BE2C (cell line): ENCODE measurements at regions not wholly inside any gene's neighbourhood (a gene's known extent, or its start where the extent isn't known, plus 50 kb on each side); places are given as distances from the start of the nearest gene placed in this dataset.

ENCODE experiments used
- DNase-seq: peaks from one replicate; pipeline ENCODE4 v3.0.0-alpha.2; 2020
- H3K27me3 ChIP-seq: fragments of 250-450 bp; sonication (Bioruptor Pico); 2 replicates; pipeline ENCODE4 v1.5.1; 2020; ENCODE audit warnings: mild to moderate bottlenecking
- H3K36me3 ChIP-seq: fragments of 250-450 bp; sonication (Bioruptor Pico); 2 replicates; pipeline ENCODE4 v1.5.1; 2020; ENCODE audit warnings: mild to moderate bottlenecking
- H3K4me1 ChIP-seq: fragments of 250-450 bp; sonication (Bioruptor Pico); 2 replicates; pipeline ENCODE4 v1.5.1; 2020
- H3K4me3 ChIP-seq: 2 replicates; pipeline ENCODE4 v1.5.1; 2011; ENCODE audit warnings: low read depth, low read length
- H3K9me3 ChIP-seq: fragments of 250-450 bp; sonication (Bioruptor Pico); 2 replicates; pipeline ENCODE4 v1.5.1; 2020
- TF ChIP-seq, protein P1 (sequence below): IDR thresholded peaks from 2 replicates; pipeline ENCODE4 v1.5.1; 2012; ENCODE audit warnings: mild to moderate bottlenecking, low read depth, low read length

DNA sequence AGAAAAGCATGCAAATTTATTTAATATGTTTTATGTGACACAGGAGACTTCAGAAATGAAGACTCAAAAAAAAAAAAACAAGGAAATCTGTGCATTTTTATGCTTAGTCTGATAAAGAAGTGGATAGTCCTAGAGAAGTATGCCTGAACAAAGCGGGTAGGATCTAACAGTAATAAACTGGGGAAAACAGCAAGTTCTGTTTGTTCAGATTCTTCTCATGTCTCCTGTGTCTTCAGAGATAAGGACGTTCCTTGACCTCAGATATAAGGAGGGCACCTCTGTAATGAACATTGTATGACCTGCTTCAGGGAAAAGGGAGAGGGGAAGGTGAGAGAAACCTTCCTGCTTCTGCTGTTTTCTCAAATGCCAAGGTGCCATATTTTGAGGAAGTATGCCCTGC lies 67.7 kb upstream of the TNFSF18 start:
- Histone ChIP-seq H3K4me3 (no peak overlapping the region), H3K4me1 (no peaks in the 10 kb centered on the region; the same call in 1 of the 2 replicates), H3K36me3 (no peaks in the 10 kb centered on the region), H3K9me3 (no peaks in the 10 kb centered on the region), H3K27me3 (no peaks in the 10 kb centered on the region)
- TF ChIP-seq, protein P1, sequence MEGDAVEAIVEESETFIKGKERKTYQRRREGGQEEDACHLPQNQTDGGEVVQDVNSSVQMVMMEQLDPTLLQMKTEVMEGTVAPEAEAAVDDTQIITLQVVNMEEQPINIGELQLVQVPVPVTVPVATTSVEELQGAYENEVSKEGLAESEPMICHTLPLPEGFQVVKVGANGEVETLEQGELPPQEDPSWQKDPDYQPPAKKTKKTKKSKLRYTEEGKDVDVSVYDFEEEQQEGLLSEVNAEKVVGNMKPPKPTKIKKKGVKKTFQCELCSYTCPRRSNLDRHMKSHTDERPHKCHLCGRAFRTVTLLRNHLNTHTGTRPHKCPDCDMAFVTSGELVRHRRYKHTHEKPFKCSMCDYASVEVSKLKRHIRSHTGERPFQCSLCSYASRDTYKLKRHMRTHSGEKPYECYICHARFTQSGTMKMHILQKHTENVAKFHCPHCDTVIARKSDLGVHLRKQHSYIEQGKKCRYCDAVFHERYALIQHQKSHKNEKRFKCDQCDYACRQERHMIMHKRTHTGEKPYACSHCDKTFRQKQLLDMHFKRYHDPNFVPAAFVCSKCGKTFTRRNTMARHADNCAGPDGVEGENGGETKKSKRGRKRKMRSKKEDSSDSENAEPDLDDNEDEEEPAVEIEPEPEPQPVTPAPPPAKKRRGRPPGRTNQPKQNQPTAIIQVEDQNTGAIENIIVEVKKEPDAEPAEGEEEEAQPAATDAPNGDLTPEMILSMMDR: no peak
- no peak for DNase-seq

DNA sequence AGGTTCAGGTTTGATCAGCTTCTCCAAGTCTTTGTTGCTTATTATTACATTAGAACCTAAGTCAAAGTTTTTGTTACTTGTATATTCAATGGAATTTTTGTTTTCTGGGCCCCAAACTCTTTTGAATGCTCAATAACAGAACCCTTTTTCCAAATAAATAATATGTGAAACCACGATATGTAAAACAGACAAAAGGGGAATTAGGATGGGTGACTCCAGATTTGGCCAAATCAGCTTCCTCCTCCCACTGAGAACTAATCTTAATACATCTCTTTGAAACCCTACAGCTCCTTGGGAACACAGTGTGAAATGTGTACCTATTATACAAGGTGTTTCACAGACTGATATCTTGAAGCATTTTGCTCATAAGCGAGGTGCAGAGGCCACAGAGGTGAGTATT lies 67.0 kb upstream of the TNFSF18 start:
- no peaks in the 10 kb centered on the region for H3K4me1 ChIP-seq
- TF ChIP-seq, protein P1: no peak
- H3K36me3 ChIP-seq: no peaks in the 10 kb centered on the region
- H3K27me3 ChIP-seq: no peaks in the 10 kb centered on the region
- no peak for DNase-seq
- H3K9me3 ChIP-seq: no peaks in the 10 kb centered on the region
- no peak overlapping the region for H3K4me3 ChIP-seq

DNA sequence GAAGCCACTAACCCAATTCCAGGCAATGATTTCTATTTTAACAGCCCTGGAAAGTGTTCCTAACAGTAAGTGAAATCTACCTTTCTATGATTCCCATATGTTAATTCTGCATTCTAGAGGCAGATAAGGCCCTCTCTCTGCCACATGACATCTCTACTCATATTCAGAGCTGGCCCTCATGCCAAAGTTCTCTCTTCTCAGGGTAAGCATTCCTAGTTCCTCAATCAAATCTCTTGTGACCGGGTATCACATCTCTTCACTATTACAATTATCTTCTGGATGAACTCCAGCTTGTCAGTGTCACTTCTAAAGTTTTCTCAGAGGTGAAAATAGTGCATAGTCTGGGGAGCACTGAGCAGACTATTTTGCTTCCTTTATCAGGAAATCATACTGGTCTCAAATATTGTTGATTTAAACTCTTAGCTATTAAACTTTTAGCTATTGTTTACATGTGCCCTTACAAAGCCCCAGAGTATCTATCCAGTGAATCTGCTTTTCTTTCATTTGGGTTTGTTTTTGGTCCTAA lies 66.4 kb upstream of the TNFSF18 start:
- no peak for DNase-seq
- no peaks in the 10 kb centered on the region for H3K4me1 ChIP-seq
- H3K36me3 ChIP-seq: no peaks in the 10 kb centered on the region
- H3K9me3 ChIP-seq: no peaks in the 10 kb centered on the region
- TF ChIP-seq, protein P1: no peak
- H3K4me3 ChIP-seq: no peak overlapping the region
- H3K27me3 ChIP-seq: no peaks in the 10 kb centered on the region

DNA sequence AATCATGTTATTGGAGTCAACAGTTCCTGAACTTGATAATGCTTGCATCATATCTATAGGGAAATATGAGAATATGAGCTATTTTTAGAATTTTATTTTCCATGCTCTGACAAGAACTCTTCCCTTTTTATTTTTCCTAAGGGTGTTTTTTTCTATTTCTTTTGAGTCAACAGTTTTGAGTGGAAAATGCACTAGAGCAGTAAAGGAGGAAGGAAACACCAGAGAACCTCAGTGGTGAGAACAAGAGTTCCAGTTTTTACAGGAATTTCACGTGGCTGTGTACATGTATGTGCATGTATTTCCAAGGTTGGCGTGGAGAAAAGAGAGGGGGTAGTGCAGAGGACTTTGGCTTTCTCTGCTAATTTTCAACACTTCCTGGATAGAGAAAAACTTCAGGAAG lies 63.6 kb upstream of the TNFSF18 start:
- Histone ChIP-seq H3K9me3 (no peaks in the 10 kb centered on the region), H3K4me3 (no peak overlapping the region), H3K36me3 (no peaks in the 10 kb centered on the region), H3K4me1 (no peaks in the 10 kb centered on the region), H3K27me3 (no peaks in the 10 kb centered on the region)
- DNase-seq: no peak
- TF ChIP-seq, protein P1: no peak

DNA sequence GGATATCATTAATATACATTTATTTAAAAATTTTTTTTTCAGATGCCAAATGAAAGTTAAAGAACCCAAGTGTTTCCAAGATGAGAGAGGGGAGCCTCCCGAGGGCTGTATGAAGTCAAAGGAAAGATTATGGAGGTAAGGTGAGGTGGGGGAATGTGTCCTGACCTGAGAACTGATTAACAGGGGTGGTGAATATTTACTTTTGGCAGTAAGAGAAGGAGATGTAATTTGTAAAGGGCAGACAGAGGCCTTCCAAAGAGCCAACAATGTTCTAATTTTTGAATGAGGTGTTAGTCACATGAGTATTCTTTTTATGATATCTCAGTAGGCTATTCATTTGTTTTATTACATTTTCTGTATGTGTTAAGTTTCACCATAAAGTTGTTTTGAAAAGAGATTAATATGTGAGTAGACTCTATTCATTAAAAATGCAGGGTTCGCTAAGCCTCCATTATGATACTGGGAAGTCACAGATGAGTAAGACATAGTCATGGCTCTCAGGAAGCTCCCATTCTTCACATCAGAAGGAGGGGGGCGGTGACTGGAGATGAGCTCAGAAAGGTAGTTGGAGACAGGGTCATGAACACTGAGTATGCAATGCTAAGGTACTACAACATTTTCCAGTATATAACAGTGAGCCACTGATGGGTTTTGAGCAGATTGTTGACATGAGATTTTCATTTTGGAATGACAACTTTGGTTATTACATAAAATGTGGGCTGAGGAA lies 62.4 kb upstream of the TNFSF18 start:
- H3K36me3 ChIP-seq: no peaks in the 10 kb centered on the region
- no peaks in the 10 kb centered on the region for H3K27me3 ChIP-seq
- TF ChIP-seq, protein P1: no peak
- H3K9me3 ChIP-seq: no peaks in the 10 kb centered on the region
- H3K4me3 ChIP-seq: no peak overlapping the region
- DNase-seq: no peak
- H3K4me1 ChIP-seq: no peaks in the 10 kb centered on the region

DNA sequence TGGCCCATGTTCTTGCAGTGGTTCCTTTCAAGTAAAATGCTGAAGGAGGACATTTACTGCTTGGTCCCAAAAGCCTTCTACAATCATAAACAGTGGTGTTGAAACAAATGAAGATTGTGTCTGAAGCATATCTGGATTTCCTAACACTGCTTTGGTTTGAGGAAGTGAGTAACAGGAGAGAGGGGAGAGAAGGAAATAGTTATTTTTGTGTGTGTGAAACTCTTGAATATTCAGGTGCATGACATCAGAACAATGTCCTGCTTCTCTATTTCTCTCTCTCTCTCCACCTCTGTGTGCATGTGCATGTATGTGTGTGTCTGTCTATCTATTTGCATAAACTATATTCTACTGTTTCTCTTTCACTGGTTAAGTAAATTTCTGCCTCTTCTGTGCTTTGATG lies 61.4 kb upstream of the TNFSF18 start:
- no peak for DNase-seq
- Histone ChIP-seq H3K27me3 (no peaks in the 10 kb centered on the region), H3K36me3 (no peaks in the 10 kb centered on the region), H3K9me3 (no peaks in the 10 kb centered on the region), H3K4me3 (no peak overlapping the region), H3K4me1 (no peaks in the 10 kb centered on the region)
- TF ChIP-seq, protein P1: no peak
